ENCODE measurements at regions not wholly inside any gene's neighbourhood (a gene's known extent, or its start where the extent isn't known, plus 50 kb on each side); places are given as distances from the start of the nearest gene placed in this dataset.

- no peaks in the 10 kb centered on the region for H3K9me3 ChIP-seq (ENCODE audit: control insufficient read depth, insufficient read depth, low read length)
- CTCF ChIA-PET, result no interaction called here
- no peak for TF ChIP-seq CTCF (IDR thresholded peaks at IDR 0.05; ENCODE audit: low read depth, low read length)
- POLR2A ChIA-PET, result no interaction called here
- H3K4me3 ChIP-seq (ENCODE audit: low read depth, low read length), result no peak overlapping the region
- DNase-seq (ENCODE audit: low read depth, low spot score), result no peak
- H3K27me3 ChIP-seq (ENCODE audit: control insufficient read depth, insufficient read depth, low read length), result no peaks in the 10 kb centered on the region
- no peak overlapping the region for H3K27ac ChIP-seq (ENCODE audit: low read depth, low read length)
Measured at GRCh38 chr2:129912871-129913694, 66.4 kb upstream of the RAB6C start.

- Histone ChIP-seq H3K9me3 (ENCODE audit: control insufficient read depth, insufficient read depth, low read length) (peaks cover 1% of the 10 kb centered on the region; the same call in 1 of the 2 replicates), H3K27me3 (ENCODE audit: control insufficient read depth, insufficient read depth, low read length) (no peaks in the 10 kb centered on the region), H3K27ac (ENCODE audit: low read depth, low read length) (no peak overlapping the region), H3K4me3 (ENCODE audit: low read depth, low read length) (no peak overlapping the region)
- no peak for TF ChIP-seq CTCF (IDR thresholded peaks at IDR 0.05; ENCODE audit: low read depth, low read length)
- CTCF ChIA-PET, result no interaction called here
- POLR2A ChIA-PET, result no interaction called here
- DNase-seq (ENCODE audit: low read depth, low spot score), result no peak
Measured at GRCh38 chr2:129913695-129914495, 65.6 kb upstream of the RAB6C start.

GRCh38 chr2:129914538-129915302 lies 64.7 kb upstream of the RAB6C start:
- no peak for TF ChIP-seq CTCF (IDR thresholded peaks at IDR 0.05; ENCODE audit: low read depth, low read length)
- no peaks in the 10 kb centered on the region for H3K27me3 ChIP-seq (ENCODE audit: control insufficient read depth, insufficient read depth, low read length)
- no peak overlapping the region for H3K27ac ChIP-seq (ENCODE audit: low read depth, low read length)
- ChIA-PET CTCF (no interaction called here), POLR2A (no interaction called here)
- no peak overlapping the region for H3K4me3 ChIP-seq (ENCODE audit: low read depth, low read length)
- no peak for DNase-seq (ENCODE audit: low read depth, low spot score)
- peaks cover 3% of the 10 kb centered on the region; the same call in 1 of the 2 replicates for H3K9me3 ChIP-seq (ENCODE audit: control insufficient read depth, insufficient read depth, low read length)

GRCh38 chr2:129915303-129915840 lies 64.1 kb upstream of the RAB6C start:
- CTCF ChIA-PET, result no interaction called here
- POLR2A ChIA-PET, result no interaction called here
- no peak for DNase-seq (ENCODE audit: low read depth, low spot score)
- peaks cover 3% of the 10 kb centered on the region; the same call in 1 of the 2 replicates for H3K9me3 ChIP-seq (ENCODE audit: control insufficient read depth, insufficient read depth, low read length)
- TF ChIP-seq CTCF (IDR thresholded peaks at IDR 0.05; ENCODE audit: low read depth, low read length), result no peak
- H3K4me3 ChIP-seq (ENCODE audit: low read depth, low read length), result no peak overlapping the region
- H3K27ac ChIP-seq (ENCODE audit: low read depth, low read length), result no peak overlapping the region
- H3K27me3 ChIP-seq (ENCODE audit: control insufficient read depth, insufficient read depth, low read length), result no peaks in the 10 kb centered on the region

Data from AG04450 (cell line).